ENCODE measurements at regions not wholly inside any gene's neighbourhood (a gene's known extent, or its start where the extent isn't known, plus 50 kb on each side); places are given as distances from the start of the nearest gene placed in this dataset.

DNA sequence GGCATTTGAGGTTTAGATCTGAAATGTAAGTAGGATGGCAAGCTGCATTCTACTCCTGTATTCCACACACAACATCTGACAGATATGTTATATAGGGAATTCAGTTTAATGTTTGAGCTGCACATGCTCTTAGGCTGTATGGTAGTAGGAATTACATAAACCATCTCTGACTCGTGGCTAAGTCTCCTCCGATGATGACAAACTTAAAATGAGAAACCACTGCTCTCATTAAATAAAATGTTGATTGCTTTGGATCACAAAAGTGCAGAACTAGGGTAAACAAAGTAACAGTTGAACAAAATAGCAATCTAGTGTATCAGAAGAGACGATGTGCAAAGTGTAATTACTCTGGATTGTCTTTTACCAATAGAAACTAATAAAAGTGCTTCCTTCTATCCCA is 50.1 kb upstream of the WDR75 start:
- Histone ChIP-seq H3K9me3 (ENCODE audit: low read depth) (no peaks in the 10 kb centered on the region), H3K4me3 (no peak overlapping the region), H2AFZ (no peak overlapping the region), H3K36me3 (replicated peaks; ENCODE audit: insufficient read depth, low read depth) (no peaks in the 10 kb centered on the region), H3K79me2 (no peaks in the 10 kb centered on the region), H3K4me2 (no peak overlapping the region), H4K20me1 (ENCODE audit: insufficient read depth, poor library complexity, severe bottlenecking) (no peaks in the 10 kb centered on the region), H3K9me2 (replicated peaks; ENCODE audit: insufficient read depth) (no peaks in the 10 kb centered on the region), H3K27me3 (no peaks in the 10 kb centered on the region), H3K4me1 (ENCODE audit: insufficient read depth) (peaks cover 8% of the 10 kb centered on the region), H3K27ac (no peak overlapping the region)
- no peak for DNase-seq (ENCODE audit: low spot score)
- 87% methylated on average over 3 of the region's 3 CpGs for WGBS (ENCODE audit: low lambda C conversion rate, missing lambda C conversion rate)
- no peak for TF ChIP-seq EZH2 (IDR thresholded peaks at IDR 0.05; ENCODE audit: borderline replicate concordance)
- TF ChIP-seq, protein P1, sequence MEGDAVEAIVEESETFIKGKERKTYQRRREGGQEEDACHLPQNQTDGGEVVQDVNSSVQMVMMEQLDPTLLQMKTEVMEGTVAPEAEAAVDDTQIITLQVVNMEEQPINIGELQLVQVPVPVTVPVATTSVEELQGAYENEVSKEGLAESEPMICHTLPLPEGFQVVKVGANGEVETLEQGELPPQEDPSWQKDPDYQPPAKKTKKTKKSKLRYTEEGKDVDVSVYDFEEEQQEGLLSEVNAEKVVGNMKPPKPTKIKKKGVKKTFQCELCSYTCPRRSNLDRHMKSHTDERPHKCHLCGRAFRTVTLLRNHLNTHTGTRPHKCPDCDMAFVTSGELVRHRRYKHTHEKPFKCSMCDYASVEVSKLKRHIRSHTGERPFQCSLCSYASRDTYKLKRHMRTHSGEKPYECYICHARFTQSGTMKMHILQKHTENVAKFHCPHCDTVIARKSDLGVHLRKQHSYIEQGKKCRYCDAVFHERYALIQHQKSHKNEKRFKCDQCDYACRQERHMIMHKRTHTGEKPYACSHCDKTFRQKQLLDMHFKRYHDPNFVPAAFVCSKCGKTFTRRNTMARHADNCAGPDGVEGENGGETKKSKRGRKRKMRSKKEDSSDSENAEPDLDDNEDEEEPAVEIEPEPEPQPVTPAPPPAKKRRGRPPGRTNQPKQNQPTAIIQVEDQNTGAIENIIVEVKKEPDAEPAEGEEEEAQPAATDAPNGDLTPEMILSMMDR (IDR thresholded peaks at IDR 0.05; ENCODE audit: poor library complexity) = no peak
- no peak for TF ChIP-seq EZH2phosphoT487 (IDR thresholded peaks at IDR 0.05; ENCODE audit: low read depth, severe bottlenecking, unreplicated experiment)
